Naive thymus-derived CD8-positive, alpha-beta T cell (primary cell): ENCODE measurements at regions not wholly inside any gene's neighbourhood (a gene's known extent, or its start where the extent isn't known, plus 50 kb on each side); places are given as distances from the start of the nearest gene placed in this dataset.
"Not testable (repeated sequence)": the region's sequence is repeated elsewhere in the genome, so short reads cannot be mapped to it uniquely, and the experiment has no call there.

Source experiments
- ATAC-seq, 2 donors: fragments of 150-1000 bp; cut with Tn5 transposase in 1 of 2; sonication (Bioruptor Pico), chemical (Tn5 transposase) in 1 of 2; 1 replicate in 1 of 2; 2 replicates in 1 of 2; pipeline ENCODE4 v1.10.0; 2021; ENCODE audit warnings: mild to moderate bottlenecking in 2 of 2, moderate library complexity in 2 of 2
- POLR2A ChIA-PET: fragments of 350-600 bp; sonication (Branson Sonifier 250); formaldehyde crosslinking; loops from one replicate; lab custom pipeline; 2021; ENCODE audit warnings: antibody characterized with exemption; lab: Charles Lee
- DNase-seq, 10 donors: peaks; one replicate each; pipeline versions ENCODE4 v3.0.0 to v3.0.0-alpha.2; 2020 to 2022
- H3K27ac Mint-ChIP-seq, 10 donors: one replicate each; pipeline ENCODE4 v1.8.0; 2020 to 2022; ENCODE audit warnings: mild to moderate bottlenecking in 10 of 10, mixed read lengths in 10 of 10, moderate library complexity in 4 of 10, inconsistent platforms in 1 of 10
- H3K27me3 Mint-ChIP-seq, 5 donors: one replicate each; pipeline ENCODE4 v1.8.0; 2021 to 2022; ENCODE audit warnings: mixed read lengths in 5 of 5
- H3K36me3 Mint-ChIP-seq, 3 donors: one replicate each; pipeline ENCODE4 v1.8.0; 2020 to 2022; ENCODE audit warnings: mixed read lengths in 3 of 3, mild to moderate bottlenecking in 2 of 3, inconsistent platforms in 1 of 3
- H3K4me1 Mint-ChIP-seq, 4 donors: one replicate each; pipeline ENCODE4 v1.8.0; 2021 to 2022; ENCODE audit warnings: mixed read lengths in 4 of 4
- H3K4me3 Mint-ChIP-seq, 10 donors: one replicate each; pipeline ENCODE4 v1.8.0; 2020 to 2022; ENCODE audit warnings: mild to moderate bottlenecking in 10 of 10, mixed read lengths in 10 of 10, moderate library complexity in 6 of 10, inconsistent platforms in 1 of 10
- H3K9me3 Mint-ChIP-seq, 9 donors: one replicate each; pipeline ENCODE4 v1.8.0; 2020 to 2022; ENCODE audit warnings: mixed read lengths in 9 of 9, mild to moderate bottlenecking in 3 of 9, inconsistent platforms in 1 of 9, moderate library complexity in 1 of 9

DNA sequence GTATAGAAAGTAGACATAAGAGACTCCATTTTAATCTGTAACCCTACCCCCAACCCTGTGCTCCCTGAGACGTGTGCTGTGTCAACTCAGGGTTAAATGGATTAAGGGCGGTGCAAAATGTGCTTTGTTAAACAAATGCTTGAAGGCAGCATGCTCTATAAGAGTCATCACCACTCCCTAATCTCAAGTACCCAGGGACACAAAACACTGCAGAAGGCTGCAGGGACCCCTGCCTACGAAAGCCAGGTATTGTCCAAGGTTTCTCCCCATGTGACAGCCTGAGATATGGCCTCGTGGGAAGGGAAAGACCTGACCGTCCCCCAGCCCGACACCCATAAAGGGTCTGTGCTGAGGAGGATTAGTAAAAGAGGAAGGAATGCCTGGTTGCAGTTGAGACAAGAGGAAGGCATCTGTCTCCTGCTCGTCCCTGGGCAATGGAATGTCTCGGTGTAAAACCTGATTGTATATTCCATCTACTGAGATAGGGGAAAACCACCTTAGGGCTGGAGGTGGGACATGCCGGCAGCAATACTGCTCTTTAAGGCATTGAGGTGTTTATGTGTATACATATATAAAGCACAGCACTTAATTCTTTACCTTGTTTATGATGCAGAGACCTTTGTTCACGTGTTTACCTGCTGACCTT lies 138.7 kb downstream of the KCNE4 start:
- peaks cover 0 to 54% (median 2%) of the 10 kb centered on the region in 5 donors for H3K27me3 Mint-ChIP-seq
- H3K4me1 Mint-ChIP-seq, DNase-seq, H3K27ac Mint-ChIP-seq, POLR2A ChIA-PET, H3K4me3 Mint-ChIP-seq, ATAC-seq, H3K36me3 Mint-ChIP-seq: not testable (repeated sequence)
- peaks cover 0 to 29% (median 0%) of the 10 kb centered on the region in 9 donors for H3K9me3 Mint-ChIP-seq

DNA sequence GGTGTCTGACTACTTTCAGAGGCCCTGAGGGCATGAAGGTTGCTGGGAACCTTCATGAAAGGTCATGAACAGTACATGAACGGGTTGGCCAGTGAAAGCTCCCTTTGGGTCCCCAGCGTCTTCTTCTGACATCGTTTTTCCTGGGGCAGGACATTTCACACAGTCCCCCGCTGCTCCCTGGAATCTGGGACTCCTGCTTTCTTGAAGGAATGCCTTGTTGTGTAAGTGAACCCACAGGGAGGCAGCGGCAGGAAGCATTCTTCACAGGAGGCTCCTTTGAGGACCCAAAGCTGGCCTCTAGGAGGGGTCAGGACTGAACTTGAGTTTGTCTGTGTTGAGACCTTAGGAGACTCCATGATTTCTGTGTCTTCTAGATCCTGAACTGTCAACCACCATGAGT lies 144.3 kb downstream of the KCNE4 start:
- POLR2A ChIA-PET = no interaction called here
- H3K36me3 Mint-ChIP-seq = no peaks in the 10 kb centered on the region
- no peak overlapping the region for H3K27ac Mint-ChIP-seq
- no peak for DNase-seq
- no peaks in the 10 kb centered on the region for H3K4me1 Mint-ChIP-seq
- ATAC-seq = no peak
- H3K9me3 Mint-ChIP-seq = peaks cover 0 to 38% (median 2%) of the 10 kb centered on the region in 9 donors
- H3K4me3 Mint-ChIP-seq = no peak overlapping the region
- peaks cover 0 to 41% (median 1%) of the 10 kb centered on the region in 5 donors for H3K27me3 Mint-ChIP-seq

DNA sequence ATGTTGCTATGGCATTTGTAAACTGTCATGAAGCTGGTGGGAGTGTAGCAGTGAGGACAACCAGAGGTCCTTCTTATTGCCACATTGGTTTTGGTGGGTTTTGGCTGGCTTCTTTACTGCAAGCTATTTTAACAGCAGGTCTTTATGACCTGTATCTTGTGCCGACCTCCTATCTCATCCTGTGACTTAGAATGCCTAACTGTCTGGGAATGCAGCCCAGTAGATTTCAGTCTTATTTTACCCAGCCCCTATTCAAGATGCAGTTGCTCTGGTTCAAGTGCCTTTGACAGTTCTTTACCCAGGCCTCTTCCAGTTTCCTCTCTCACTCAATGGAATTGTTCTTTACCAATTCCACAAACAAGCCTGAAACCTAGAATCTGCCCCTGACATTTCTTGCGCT lies 145.1 kb downstream of the KCNE4 start:
- Mint-ChIP-seq H3K36me3 (no peaks in the 10 kb centered on the region), H3K27ac (no peak overlapping the region), H3K27me3 (peaks cover 0 to 34% (median 1%) of the 10 kb centered on the region in 5 donors), H3K4me1 (no peaks in the 10 kb centered on the region), H3K4me3 (no peak overlapping the region), H3K9me3 (peaks cover 0 to 31% (median 2%) of the 10 kb centered on the region in 9 donors)
- POLR2A ChIA-PET = no interaction called here
- no peak for ATAC-seq
- DNase-seq = no peak

DNA sequence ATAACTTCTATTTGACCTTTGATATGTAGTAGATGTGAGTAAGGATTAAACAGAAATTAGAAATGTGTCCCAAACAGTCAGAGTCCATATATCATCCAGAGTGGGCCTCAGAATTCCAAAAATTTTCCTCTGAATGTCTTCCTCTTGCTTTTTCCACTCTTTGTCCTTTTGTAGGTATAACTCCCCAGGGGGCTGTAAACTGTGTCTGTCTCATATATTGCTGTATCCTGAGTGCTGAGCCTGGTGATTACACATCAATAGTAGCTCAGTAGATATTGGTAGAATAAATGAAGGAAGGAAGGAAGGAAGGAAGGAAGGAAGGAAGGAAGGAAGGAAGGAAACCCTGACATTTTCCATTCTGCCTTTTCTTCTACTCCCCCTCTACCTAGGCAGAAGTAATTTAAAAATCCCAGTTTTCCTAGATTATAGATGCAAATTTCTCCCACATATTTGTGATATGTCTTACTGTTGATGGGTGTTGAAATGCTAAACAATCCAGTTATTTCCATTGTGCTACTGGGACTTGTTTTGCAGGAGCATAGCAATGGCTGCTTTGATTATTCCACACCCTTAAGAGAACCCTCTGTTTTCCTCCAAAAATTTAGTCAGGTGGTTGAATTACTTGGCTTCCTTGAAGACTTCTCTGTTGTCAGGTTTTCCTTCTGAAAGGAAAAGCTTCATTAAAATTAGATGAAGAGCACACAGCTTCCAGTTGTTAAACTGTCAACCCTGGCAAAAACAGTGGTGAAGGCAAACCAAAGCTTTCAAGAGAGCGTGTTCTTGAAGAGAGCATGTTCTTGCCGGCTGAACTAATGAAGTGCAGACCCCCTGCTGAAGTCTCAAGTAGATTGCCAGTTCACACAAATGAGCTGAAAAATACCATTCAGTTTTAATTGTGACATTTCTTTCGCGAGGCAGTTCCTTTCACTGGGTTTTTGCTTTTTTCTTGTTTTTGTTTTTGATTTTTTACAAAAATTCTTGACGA lies 147.8 kb downstream of the KCNE4 start:
- Mint-ChIP-seq H3K4me1 (no peaks in the 10 kb centered on the region), H3K4me3 (no peak overlapping the region), H3K36me3 (no peaks in the 10 kb centered on the region), H3K9me3 (peaks cover 0 to 13% (median 2%) of the 10 kb centered on the region in 9 donors), H3K27me3 (peaks cover 0 to 15% (median 2%) of the 10 kb centered on the region in 5 donors), H3K27ac (no peak overlapping the region)
- ATAC-seq = no peak
- DNase-seq = no peak
- POLR2A ChIA-PET = no interaction called here

DNA sequence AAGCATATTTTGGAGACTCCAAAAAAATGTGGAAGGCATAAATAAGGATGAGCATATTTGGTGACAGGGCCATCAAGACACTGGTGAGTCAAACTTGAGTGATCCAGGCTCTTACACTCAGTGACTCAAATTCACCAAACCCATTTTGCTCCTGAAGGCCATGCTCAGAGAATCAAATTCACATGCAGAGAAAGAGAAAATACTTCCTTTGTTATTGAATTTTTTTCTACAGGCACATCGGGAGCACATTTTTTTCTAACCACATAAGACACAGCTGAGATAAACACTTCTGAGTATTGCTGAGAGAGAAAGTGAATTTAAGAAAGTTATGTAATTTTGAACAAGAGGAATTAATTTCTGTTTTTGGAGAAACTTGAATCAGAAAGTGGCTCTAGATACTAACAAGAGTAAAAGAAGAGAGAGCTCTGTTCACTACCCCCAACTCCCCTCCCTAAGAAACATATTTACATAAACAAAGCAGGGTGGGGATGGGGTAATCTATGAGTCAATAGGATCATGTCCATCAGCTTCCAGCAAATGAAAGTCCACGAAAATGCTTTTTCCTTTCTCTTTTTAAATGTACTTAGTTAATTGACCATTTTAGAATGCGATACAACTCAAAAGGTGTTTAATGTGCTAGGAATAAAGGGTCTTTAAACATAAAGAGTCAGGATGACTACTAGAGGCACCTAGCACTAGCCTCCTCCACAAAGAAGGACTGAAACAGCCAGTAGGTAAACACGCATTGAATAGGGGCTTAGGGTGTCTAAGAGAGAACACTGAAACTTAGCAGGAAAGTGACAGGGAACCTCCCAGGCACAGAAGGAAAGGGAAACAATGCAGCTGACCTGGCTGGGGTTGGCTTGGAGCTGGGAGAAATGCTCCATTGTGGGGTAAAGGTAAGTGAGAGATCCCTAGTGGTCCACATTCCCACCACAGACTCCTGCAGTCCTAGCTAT lies 152.3 kb downstream of the KCNE4 start:
- no peak for DNase-seq
- ATAC-seq = no peak

DNA sequence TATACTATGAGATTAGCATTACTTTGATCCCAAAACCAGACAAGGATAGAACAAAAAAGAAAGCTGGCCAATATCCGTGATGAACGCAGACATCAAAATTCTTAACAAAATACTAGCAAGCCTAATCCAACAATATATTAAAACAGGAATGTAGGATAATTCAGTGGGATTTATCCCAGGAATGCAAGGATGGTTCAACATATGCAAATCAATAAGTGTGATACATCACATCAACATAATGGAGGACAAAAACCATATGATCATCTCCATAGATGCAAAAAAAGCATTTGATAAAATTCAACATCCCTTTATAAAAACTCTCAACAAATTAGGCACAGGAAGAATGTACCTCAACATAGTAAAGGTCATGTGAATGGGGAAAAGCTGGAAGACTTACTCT lies 158.5 kb downstream of the KCNE4 start:
- H3K27me3 Mint-ChIP-seq = no peaks in the 10 kb centered on the region
- peaks cover 0 to 9% (median 2%) of the 10 kb centered on the region in 3 donors for H3K36me3 Mint-ChIP-seq
- H3K4me3 Mint-ChIP-seq = no peak overlapping the region
- H3K9me3 Mint-ChIP-seq = peaks cover 15 to 33% (median 23%) of the 10 kb centered on the region in 9 donors
- no peaks in the 10 kb centered on the region for H3K4me1 Mint-ChIP-seq
- DNase-seq (no peak), ATAC-seq (no peak)
- no peak overlapping the region for H3K27ac Mint-ChIP-seq
- POLR2A ChIA-PET = no interaction called here

More for the DNA sequence above, 152.3 kb downstream of the KCNE4 start:
- POLR2A ChIA-PET = no interaction called here
- no peaks in the 10 kb centered on the region for H3K4me1 Mint-ChIP-seq
- H3K27me3 Mint-ChIP-seq = peaks cover 0 to 6% (median 1%) of the 10 kb centered on the region in 5 donors
- no peak overlapping the region for H3K4me3 Mint-ChIP-seq
- H3K9me3 Mint-ChIP-seq = peaks cover 6 to 22% (median 12%) of the 10 kb centered on the region in 9 donors
- no peak overlapping the region for H3K27ac Mint-ChIP-seq
- peaks cover 0 to 2% (median 0%) of the 10 kb centered on the region in 3 donors for H3K36me3 Mint-ChIP-seq

DNA sequence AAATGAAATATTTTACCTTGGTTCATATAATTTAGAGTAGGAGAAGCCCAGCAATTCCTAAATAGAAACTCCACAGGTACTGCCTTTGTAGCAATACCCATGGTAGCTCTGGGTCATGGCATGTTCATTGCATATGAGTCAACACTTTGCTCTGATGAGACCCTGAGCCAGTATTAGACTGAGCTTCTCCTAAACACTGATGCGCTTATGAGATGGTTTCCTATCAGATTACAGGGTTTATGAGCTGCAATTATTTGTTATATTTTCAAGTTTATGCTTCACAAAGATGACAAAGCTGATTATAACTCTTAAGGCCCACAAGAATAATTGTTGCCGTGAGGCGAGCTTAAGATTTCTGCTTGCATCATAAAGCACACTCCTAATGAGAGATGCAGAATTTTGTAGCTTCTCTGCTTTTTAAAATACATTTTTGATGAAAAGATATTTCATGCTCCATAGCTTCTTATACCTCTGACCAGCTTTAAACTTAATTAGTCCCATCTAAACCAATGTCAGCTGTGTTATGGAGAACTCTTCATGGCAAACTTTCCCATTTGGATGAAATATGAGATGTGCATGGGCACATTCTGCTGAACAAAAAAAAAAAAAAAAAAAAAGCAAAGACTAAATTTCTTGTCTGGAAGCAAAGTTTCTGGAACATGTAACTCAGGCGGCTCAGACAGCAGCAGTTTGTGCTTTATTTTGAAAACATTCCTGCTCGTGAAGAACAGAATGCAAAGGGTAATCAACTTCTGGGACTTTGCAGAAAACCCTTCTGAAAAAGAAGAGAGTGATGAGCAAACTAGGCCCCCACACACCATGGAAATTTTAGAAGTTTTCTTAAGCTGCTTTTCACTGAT lies 162.6 kb downstream of the KCNE4 start:
- H3K9me3 Mint-ChIP-seq = peaks cover 0 to 16% (median 11%) of the 10 kb centered on the region in 9 donors
- peaks cover 0 to 8% (median 0%) of the 10 kb centered on the region in 3 donors for H3K36me3 Mint-ChIP-seq
- H3K27ac Mint-ChIP-seq = no peak overlapping the region
- no peaks in the 10 kb centered on the region for H3K4me1 Mint-ChIP-seq
- H3K27me3 Mint-ChIP-seq = peaks cover 0 to under 1% (median 0%) of the 10 kb centered on the region in 5 donors
- POLR2A ChIA-PET = no interaction called here
- ATAC-seq (no peak), DNase-seq (no peak)
- no peak overlapping the region for H3K4me3 Mint-ChIP-seq

DNA sequence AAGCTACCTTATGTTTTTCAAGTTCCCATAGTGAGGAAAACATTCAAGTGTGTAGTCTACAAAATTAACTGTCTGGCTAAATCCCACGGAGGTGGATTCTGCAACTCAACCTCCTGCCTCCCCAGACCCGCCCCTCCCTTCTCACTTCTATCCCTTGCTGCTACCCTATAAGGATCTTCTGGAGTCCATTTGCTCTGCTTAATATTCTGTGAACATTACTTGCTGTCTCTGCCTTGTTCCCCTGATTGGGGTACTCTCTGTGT lies 163.2 kb downstream of the KCNE4 start:
- no peak for DNase-seq
- no peaks in the 10 kb centered on the region for H3K4me1 Mint-ChIP-seq
- peaks cover 0 to 12% (median 6%) of the 10 kb centered on the region in 9 donors for H3K9me3 Mint-ChIP-seq
- no peak overlapping the region for H3K27ac Mint-ChIP-seq
- no peak for ATAC-seq
- POLR2A ChIA-PET = no interaction called here
- peaks cover 0 to 4% (median 0%) of the 10 kb centered on the region in 5 donors for H3K27me3 Mint-ChIP-seq
- H3K36me3 Mint-ChIP-seq = peaks cover 0 to 2% (median 0%) of the 10 kb centered on the region in 3 donors
- no peak overlapping the region for H3K4me3 Mint-ChIP-seq

DNA sequence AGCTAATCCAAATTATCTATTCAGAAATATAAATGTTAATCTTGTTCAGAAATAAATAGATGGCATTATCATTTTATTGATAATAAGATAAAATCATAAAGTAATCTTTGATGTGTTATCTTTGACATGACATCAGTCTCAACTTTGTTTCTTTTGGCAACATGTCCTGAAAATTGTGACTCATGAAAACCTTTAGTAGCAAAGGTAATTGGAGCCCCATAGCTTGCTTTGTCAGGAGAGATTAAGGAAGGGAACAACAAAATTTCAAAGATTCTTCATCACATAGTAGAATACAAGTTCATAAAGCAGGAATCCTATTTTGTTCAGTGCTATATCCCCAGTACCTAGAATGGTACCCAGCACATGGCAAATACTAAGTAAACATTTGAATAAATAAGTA lies 165.4 kb downstream of the KCNE4 start:
- Mint-ChIP-seq H3K9me3 (peaks cover 0 to 6% (median 0%) of the 10 kb centered on the region in 9 donors), H3K4me1 (no peaks in the 10 kb centered on the region), H3K4me3 (no peak overlapping the region), H3K27me3 (peaks cover 0 to 4% (median 0%) of the 10 kb centered on the region in 5 donors), H3K27ac (no peak overlapping the region), H3K36me3 (no peaks in the 10 kb centered on the region)
- POLR2A ChIA-PET = no interaction called here
- no peak for ATAC-seq
- no peak for DNase-seq

DNA sequence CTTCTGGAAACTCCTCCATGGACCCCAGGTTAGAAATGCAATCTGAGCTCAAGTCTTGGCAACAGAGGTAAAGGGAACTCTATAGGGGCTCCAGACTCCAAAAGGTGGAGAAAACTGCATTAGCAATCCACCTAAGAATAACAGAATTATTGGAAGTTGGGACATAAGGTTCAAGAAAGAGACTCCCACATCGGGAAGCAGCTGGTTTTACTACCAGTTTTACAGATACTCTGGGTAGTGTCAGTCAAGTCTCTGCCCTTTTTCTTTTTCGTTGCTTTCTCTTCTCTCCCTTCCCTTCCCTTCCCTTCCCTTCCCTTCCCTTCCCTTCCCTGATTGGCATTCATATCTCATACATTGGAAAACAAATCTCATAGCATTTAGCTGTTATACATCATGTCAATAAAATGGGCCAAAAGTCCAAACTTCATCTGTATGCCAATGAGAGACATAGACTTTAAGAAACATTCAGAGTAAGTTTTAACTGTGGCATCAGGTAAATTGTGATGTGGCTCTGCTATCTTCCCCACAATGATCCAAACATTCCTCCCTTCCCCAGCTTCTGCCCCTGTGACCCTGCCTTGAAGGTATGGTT lies 166.7 kb downstream of the KCNE4 start:
- H3K27ac Mint-ChIP-seq = no peak overlapping the region
- DNase-seq (no peak), ATAC-seq (no peak)
- no peak overlapping the region for H3K4me3 Mint-ChIP-seq
- POLR2A ChIA-PET = no interaction called here
- H3K27me3 Mint-ChIP-seq = peaks cover 0 to 4% (median 0%) of the 10 kb centered on the region in 5 donors
- no peaks in the 10 kb centered on the region for H3K4me1 Mint-ChIP-seq
- no peaks in the 10 kb centered on the region for H3K36me3 Mint-ChIP-seq
- peaks cover 0 to 6% (median 0%) of the 10 kb centered on the region in 9 donors for H3K9me3 Mint-ChIP-seq

DNA sequence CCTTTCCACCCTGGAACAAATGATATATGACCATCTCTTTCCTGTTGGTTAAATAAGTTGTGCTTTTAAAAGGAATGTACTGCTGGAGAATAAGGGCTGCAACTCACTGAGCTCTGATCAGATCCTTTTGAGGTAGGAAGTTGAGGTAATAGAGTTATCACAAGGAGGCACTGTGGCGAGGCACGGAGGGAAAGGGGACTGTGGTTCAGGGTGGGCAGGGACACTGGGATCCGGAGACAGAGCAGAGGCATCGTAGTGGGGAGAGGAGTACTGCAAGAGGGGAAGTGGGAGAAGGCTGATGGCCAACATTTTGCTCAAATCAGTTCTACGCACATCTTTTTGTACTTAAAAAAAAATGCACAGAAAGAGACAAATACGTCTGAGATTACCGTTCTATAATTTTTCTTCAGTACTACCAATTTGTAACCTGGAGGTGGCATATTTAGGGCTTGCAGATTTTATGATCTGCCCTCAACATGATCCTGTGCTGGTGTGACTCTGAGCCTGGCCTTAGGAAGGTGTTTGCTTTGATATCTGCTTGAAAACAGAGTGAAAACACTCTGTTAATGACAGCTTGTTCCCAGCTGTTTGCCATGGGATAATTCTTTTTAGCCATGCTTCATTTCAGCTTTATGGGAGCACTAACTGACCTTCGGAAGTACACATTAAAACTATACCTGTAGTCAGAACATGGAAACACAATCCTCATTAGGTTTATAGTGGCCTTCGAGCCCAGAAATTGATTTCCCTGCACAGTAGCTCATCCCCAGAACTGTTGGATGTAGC lies 168.1 kb downstream of the KCNE4 start:
- ATAC-seq (no peak), DNase-seq (no peak)
- H3K4me1 Mint-ChIP-seq = no peaks in the 10 kb centered on the region
- POLR2A ChIA-PET = no interaction called here
- no peaks in the 10 kb centered on the region for H3K36me3 Mint-ChIP-seq
- H3K27me3 Mint-ChIP-seq = peaks cover 0 to 4% (median 0%) of the 10 kb centered on the region in 5 donors
- peaks cover 0 to 6% (median 0%) of the 10 kb centered on the region in 9 donors for H3K9me3 Mint-ChIP-seq
- no peak overlapping the region for H3K27ac Mint-ChIP-seq
- H3K4me3 Mint-ChIP-seq = no peak overlapping the region
